Activated CD4-positive, alpha-beta T cell treated with anti-CD3 and anti-CD28 coated beads, Interleukin-10, Interleukin-2, amounts not matched to agents 100 ng/mL and 50 ng/mL, durations not matched to agents 16 hours and 8 hours (primary cell): ENCODE measurements at regions not wholly inside any gene's neighbourhood (a gene's known extent, or its start where the extent isn't known, plus 50 kb on each side); places are given as distances from the start of the nearest gene placed in this dataset.
"Not testable (repeated sequence)": the region's sequence is repeated elsewhere in the genome, so short reads cannot be mapped to it uniquely, and the experiment has no call there.

Source experiments
- DNase-seq: peaks from one replicate; pipeline ENCODE4 v3.0.0-alpha.2; 2020

GRCh38 chr11:66789097-66789890, 53.9 kb upstream of the RCE1 start:
- DNase-seq = peak; percentile 2

GRCh38 chr11:66787934-66788758, 55.1 kb upstream of the RCE1 start:
- DNase-seq = no peak

GRCh38 chr11:66784575-66784974, 55.6 kb upstream of the SPTBN2 start:
- DNase-seq = no peak

- no peak for DNase-seq
Measured at GRCh38 chr11:66782726-66783125, 53.7 kb upstream of the SPTBN2 start.

- DNase-seq = not testable (repeated sequence)
Measured at GRCh38 chr11:66779651-66780050, 50.6 kb upstream of the SPTBN2 start.
